GM12878 (cell line): ENCODE measurements at regions not wholly inside any gene's neighbourhood (a gene's known extent, or its start where the extent isn't known, plus 50 kb on each side); places are given as distances from the start of the nearest gene placed in this dataset.

Experiments used
- ATAC-seq: fragments of 200-7000 bp; cut with Tn5 transposase; 3 replicates; pipeline ENCODE4 v1.9.1; 2020; ENCODE audit warnings: mild to moderate bottlenecking, moderate library complexity
- BruUV-seq: library from RNA; stranded (reverse); fragments of 400-500 nt; replicated peaks from 2 replicates; lab custom pipeline; 2021; lab: Mats Ljungman, UMichigan
- CTCF ChIA-PET: fragments of 300-600 bp; sonication (Branson Sonifier 250); formaldehyde crosslinking; extraction: SDS; loops from one replicate; lab custom pipeline; 2021; ENCODE audit warnings: inconsistent platforms; lab: Yijun Ruan, JAX
- POLR2A ChIA-PET: fragments of 350-600 bp; formaldehyde crosslinking; extraction: SDS; loops from one replicate; lab custom pipeline; 2021; ENCODE audit warnings: inconsistent platforms; lab: Charles Lee
- RAD21 ChIA-PET: fragments of 300-600 bp; sonication (Branson Sonifier 250); formaldehyde crosslinking; loops from one replicate; lab custom pipeline; 2023; ENCODE audit warnings: antibody characterized with exemption; ENCODE audit not compliant: unreplicated experiment; lab: Charles Lee
- SMC1A ChIA-PET: fragments of 300-600 bp; sonication (Branson Sonifier 250); formaldehyde crosslinking; loops from one replicate; lab custom pipeline; 2023; ENCODE audit not compliant: unreplicated experiment, uncharacterized antibody; lab: Charles Lee
- DNase-seq: peaks from one replicate; pipeline ENCODE4 v3.0.0-alpha.2; 2011; ENCODE audit warnings: low read depth, low spot score
- FAIRE-seq: peaks from 3 replicates; lab custom pipeline; 2011; peaks lifted over from hg19 to GRCh38; lab: Jason Lieb, UNC
- H2AFZ ChIP-seq: 2 replicates; pipeline ENCODE4 v1.6.0; 2011; ENCODE audit warnings: low read depth, low read length, control low read depth; ENCODE audit not compliant: control insufficient read depth
- H3K27ac ChIP-seq: 2 replicates; pipeline ENCODE4 v1.5.1; 2011; ENCODE audit warnings: control low read depth; ENCODE audit not compliant: control insufficient read depth, insufficient read depth
- H3K27me3 ChIP-seq, 2 experiments: replicated peaks in 1 of 2; 2 replicates each; pipeline versions ENCODE4 v1.6.0 to v1.6.1; 2011; ENCODE audit warnings: low read length in 1 of 2; ENCODE audit not compliant: control insufficient read depth in 2 of 2, insufficient read depth in 2 of 2
- H3K36me3 ChIP-seq, 2 experiments: 2 replicates each; pipeline ENCODE4 v1.5.1; 2011; ENCODE audit warnings: low read length in 1 of 2; ENCODE audit not compliant: control insufficient read depth in 2 of 2, insufficient read depth in 2 of 2
- H3K4me1 ChIP-seq: 2 replicates; pipeline ENCODE4 v1.6.1; 2011; ENCODE audit warnings: mild to moderate bottlenecking, low read length, moderate library complexity, mixed read lengths; ENCODE audit not compliant: control insufficient read depth, insufficient read depth
- H3K4me2 ChIP-seq: 2 replicates; pipeline ENCODE4 v1.6.0; 2011; ENCODE audit warnings: control low read depth; ENCODE audit not compliant: control insufficient read depth, insufficient read depth
- H3K4me3 ChIP-seq: fragments of 200-600 bp; sonication (generic); 2 replicates; pipeline ENCODE4 v1.5.1; 2016
- H3K79me2 ChIP-seq: 2 replicates; pipeline ENCODE4 v1.6.0; 2011; ENCODE audit warnings: low read length; ENCODE audit not compliant: control insufficient read depth, insufficient read depth
- H3K9ac ChIP-seq: 2 replicates; pipeline ENCODE4 v1.8.0; 2011; ENCODE audit warnings: low read length, control low read depth, mixed read lengths; ENCODE audit not compliant: control insufficient read depth, insufficient read depth
- H3K9me3 ChIP-seq: replicated peaks from 3 replicates; pipeline ENCODE4 v1.5.1; 2011; ENCODE audit warnings: mild to moderate bottlenecking, low read length; ENCODE audit not compliant: control insufficient read depth, insufficient read depth
- H4K20me1 ChIP-seq: 2 replicates; pipeline ENCODE4 v1.6.0; 2011; ENCODE audit not compliant: control insufficient read depth, insufficient read depth
- CEBPB ChIP-seq, 2 experiments: fragments of 150-350 bp in 1 of 2; IDR thresholded peaks; 2 replicates each; pipeline ENCODE4 v1.6.1; 2012 to 2014; ENCODE audit warnings: low read depth in 2 of 2, low read length in 2 of 2, borderline replicate concordance in 1 of 2, inconsistent platforms in 1 of 2
- CREB1 ChIP-seq: IDR thresholded peaks from 2 replicates; pipeline ENCODE4 v1.6.1; 2012; ENCODE audit warnings: low read depth, mild to moderate bottlenecking, inconsistent platforms
- ESRRA ChIP-seq: IDR thresholded peaks from 2 replicates; pipeline ENCODE4 v1.6.1; 2012; ENCODE audit warnings: mild to moderate bottlenecking, low read length, improper control_type of control experiment
- IRF4 ChIP-seq: IDR thresholded peaks from 2 replicates; pipeline ENCODE4 v1.6.1; 2011; ENCODE audit warnings: low read depth, low read length
- JUND ChIP-seq: IDR thresholded peaks from 2 replicates; pipeline ENCODE4 v1.6.1; 2012; ENCODE audit warnings: low read depth, mild to moderate bottlenecking, low read length, improper control_type of control experiment, moderate library complexity
- MYB ChIP-seq: fragments of 150-350 bp; IDR thresholded peaks from 2 replicates; pipeline ENCODE4 v1.6.1; 2014; ENCODE audit warnings: mild to moderate bottlenecking, low read depth, low read length, borderline replicate concordance
- NFYB ChIP-seq: IDR thresholded peaks from 2 replicates; pipeline ENCODE4 v1.6.1; 2011; ENCODE audit warnings: low read depth, mild to moderate bottlenecking, low read length, improper control_type of control experiment, moderate library complexity; ENCODE audit not compliant: insufficient read depth
- SRF ChIP-seq, 2 experiments: IDR thresholded peaks; 2 replicates each; pipeline ENCODE4 v1.6.1; 2011; ENCODE audit warnings: low read depth in 2 of 2, low read length in 2 of 2, mild to moderate bottlenecking in 1 of 2, moderate library complexity in 1 of 2
- TAF1 ChIP-seq: IDR thresholded peaks from 2 replicates; pipeline ENCODE4 v1.6.1; 2011; ENCODE audit warnings: mild to moderate bottlenecking, low read depth, low read length, borderline replicate concordance
- ZZZ3 ChIP-seq: IDR thresholded peaks from 2 replicates; pipeline ENCODE4 v1.6.1; 2011; ENCODE audit warnings: low read depth; ENCODE audit not compliant: control insufficient read depth, insufficient read length
- in situ Hi-C: fragments of 300-500 bp; cut with MboI; formaldehyde crosslinking; loops from 9 replicates; pipeline ENCODE4 v1.14.3; 2018; ENCODE audit warnings: mixed read lengths
- intact Hi-C: fragments of 100-400 bp; cut with micrococcal nuclease; formaldehyde crosslinking; loops from one replicate; pipeline ENCODE4 v1.14.2; 2022; ENCODE audit not compliant: unreplicated experiment
- TF ChIP-seq, protein P1 (sequence below): IDR thresholded peaks from 2 replicates; pipeline ENCODE4 v1.6.1; 2011; ENCODE audit warnings: low read depth, low read length, improper control_type of control experiment, borderline replicate concordance

- POLR2A ChIA-PET = no interaction called here
- SMC1A ChIA-PET = interaction anchor here (1.5 to 1.9 kb wide), 2 partner anchors 10 to 34 kb away, joined by 3 to 4 read pairs; no protein-coding TSS in a partner anchor
- in situ Hi-C loops (no loop called here), intact Hi-C loops (no loop called here)
- no peaks in the 10 kb centered on the region for H3K9me3 ChIP-seq
- no peak overlapping the region for H3K9ac ChIP-seq
- TF ChIP-seq TAF1 (no peak), ZZZ3 (no peak), MYB (no peak), NFYB (no peak), JUND (no peak), CEBPB (IDR thresholded peaks at IDR 0.05; ENCODE audit: borderline replicate concordance in 1 of 2, low read depth in 2 of 2, low read length in 2 of 2) (no peak), SRF (IDR thresholded peaks at IDR 0.05; ENCODE audit: low read depth in 2 of 2, low read length in 2 of 2) (no peak), ESRRA (no peak), IRF4 (no peak), CREB1 (no peak)
- TF ChIP-seq, protein P1, sequence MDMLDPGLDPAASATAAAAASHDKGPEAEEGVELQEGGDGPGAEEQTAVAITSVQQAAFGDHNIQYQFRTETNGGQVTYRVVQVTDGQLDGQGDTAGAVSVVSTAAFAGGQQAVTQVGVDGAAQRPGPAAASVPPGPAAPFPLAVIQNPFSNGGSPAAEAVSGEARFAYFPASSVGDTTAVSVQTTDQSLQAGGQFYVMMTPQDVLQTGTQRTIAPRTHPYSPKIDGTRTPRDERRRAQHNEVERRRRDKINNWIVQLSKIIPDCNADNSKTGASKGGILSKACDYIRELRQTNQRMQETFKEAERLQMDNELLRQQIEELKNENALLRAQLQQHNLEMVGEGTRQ = no peak
- DNase-seq = no peak
- H4K20me1 ChIP-seq = no peaks in the 10 kb centered on the region
- no peaks in the 10 kb centered on the region for H3K36me3 ChIP-seq
- H3K4me2 ChIP-seq = no peak overlapping the region
- H3K79me2 ChIP-seq = no peaks in the 10 kb centered on the region
- H2AFZ ChIP-seq = no peak overlapping the region
- BruUV-seq = no TSS peak
- no peaks in the 10 kb centered on the region for H3K27me3 ChIP-seq
- no peak overlapping the region for H3K27ac ChIP-seq
- ATAC-seq = no peak
- FAIRE-seq = no peak
- RAD21 ChIA-PET = no interaction called here
- CTCF ChIA-PET = interaction anchor here (1.0 to 1.5 kb wide), 2 partner anchors 18 to 29 kb away, joined by 3 to 4 read pairs; no protein-coding TSS in a partner anchor
- no peak overlapping the region for H3K4me3 ChIP-seq
- H3K4me1 ChIP-seq = no peaks in the 10 kb centered on the region; the same call in 1 of the 2 replicates
These were observed 201.2 kb upstream of the DDHD1 start for GRCh38 chr14:53354336-53354735.
